ENCODE measurements at regions not wholly inside any gene's neighbourhood (a gene's known extent, or its start where the extent isn't known, plus 50 kb on each side); places are given as distances from the start of the nearest gene placed in this dataset.

GRCh38 chr2:150143087-150143536, 344.4 kb downstream of the RND3 start:
- peak overlapping the region; percentile 71 for H3K4me2 ChIP-seq (ENCODE audit: low read length)
- TF ChIP-seq EZH2 (IDR thresholded peaks at IDR 0.05; ENCODE audit: low read length, unreplicated experiment) (no peak), EZH2phosphoT487 (IDR thresholded peaks at IDR 0.05; ENCODE audit: borderline replicate concordance, low read length) (no peak), CTCF (conservative IDR thresholded peaks at IDR 0.05; ENCODE audit: low read depth, low read length) (no peak)
- peak overlapping the region; percentile 21; the same call in 1 of the 2 replicates for H3K4me3 ChIP-seq (ENCODE audit: low read length)
- H3K9ac ChIP-seq (ENCODE audit: low read length): peak overlapping the region; percentile 82
- intact Hi-C loops (cut with micrococcal nuclease): loop anchor here (2.0 kb wide), 1 partner anchor 154 kb away; no protein-coding TSS in a partner anchor
- DNase-seq (peak; percentile 94), ATAC-seq (peak; percentile 29)
- no TSS peak for BruUV-seq (replicated peaks)
- peaks cover 10% of the 10 kb centered on the region for H3F3A ChIP-seq (ENCODE audit: low read length, unreplicated experiment)
- POLR2A ChIA-PET (ENCODE audit: unreplicated experiment): interaction anchor here (0.9 kb wide), 1 partner anchor 241 kb away, joined by 4 read pairs; no protein-coding TSS in a partner anchor
- no peaks in the 10 kb centered on the region for H3K79me2 ChIP-seq (ENCODE audit: low read length)
- H3K27ac ChIP-seq (ENCODE audit: low read length): peak overlapping the region; percentile 98
- H4K20me1 ChIP-seq (ENCODE audit: low read length): no peaks in the 10 kb centered on the region
- H3K9me2 ChIP-seq (replicated peaks; ENCODE audit: low read length): no peaks in the 10 kb centered on the region
- no peaks in the 10 kb centered on the region for H3K27me3 ChIP-seq (ENCODE audit: low read length)
- H3K9me3 ChIP-seq (ENCODE audit: low read length): peaks cover 26% of the 10 kb centered on the region
- no peak overlapping the region for H2AFZ ChIP-seq (ENCODE audit: low read length)
- peaks cover 62% of the 10 kb centered on the region for H3K4me1 ChIP-seq (ENCODE audit: insufficient read depth, low read length)
- CTCF ChIA-PET: interaction anchor here (0.5 to 1.0 kb wide), 2 partner anchors 32 to 45 kb away, joined by 3 read pairs; no protein-coding TSS in a partner anchor
- H3K36me3 ChIP-seq (ENCODE audit: low read depth, low read length): peaks cover 21% of the 10 kb centered on the region

GRCh38 chr2:150142561-150142960, 344.9 kb downstream of the RND3 start:
- peak overlapping the region; percentile 98 for H3K27ac ChIP-seq (ENCODE audit: low read length)

More at GRCh38 chr2:150142561-150142960, 344.9 kb downstream of the RND3 start:
- H3K9ac ChIP-seq (ENCODE audit: low read length): peak overlapping the region; percentile 82
- H3K27me3 ChIP-seq (ENCODE audit: low read length): no peaks in the 10 kb centered on the region
- no peaks in the 10 kb centered on the region for H3K9me2 ChIP-seq (replicated peaks; ENCODE audit: low read length)
- H3K79me2 ChIP-seq (ENCODE audit: low read length): no peaks in the 10 kb centered on the region
- no peak for TF ChIP-seq EZH2phosphoT487 (IDR thresholded peaks at IDR 0.05; ENCODE audit: borderline replicate concordance, low read length)
- TF ChIP-seq CTCF (conservative IDR thresholded peaks at IDR 0.05; ENCODE audit: low read depth, low read length): no peak
- no peak for TF ChIP-seq EZH2 (IDR thresholded peaks at IDR 0.05; ENCODE audit: low read length, unreplicated experiment)
- H4K20me1 ChIP-seq (ENCODE audit: low read length): no peaks in the 10 kb centered on the region
- ATAC-seq (peak; percentile 60), DNase-seq (peak; percentile 96)
- peak overlapping the region; percentile 28; the same call in 1 of the 2 replicates for H3K4me3 ChIP-seq (ENCODE audit: low read length)
- intact Hi-C loops (cut with micrococcal nuclease): loop anchor here (1.0 to 2.0 kb wide), 2 partner anchors 24 to 154 kb away; no protein-coding TSS in a partner anchor
- H3F3A ChIP-seq (ENCODE audit: low read length, unreplicated experiment): peaks cover 10% of the 10 kb centered on the region
- H3K9me3 ChIP-seq (ENCODE audit: low read length): peaks cover 20% of the 10 kb centered on the region
- H3K36me3 ChIP-seq (ENCODE audit: low read depth, low read length): peaks cover 21% of the 10 kb centered on the region
- peaks cover 62% of the 10 kb centered on the region for H3K4me1 ChIP-seq (ENCODE audit: insufficient read depth, low read length)
- POLR2A ChIA-PET (ENCODE audit: unreplicated experiment): interaction anchor here (0.6 to 0.9 kb wide), 2 partner anchors 132 to 241 kb away, joined by 4 read pairs; no protein-coding TSS in a partner anchor
- no TSS peak for BruUV-seq (replicated peaks)
- no peak overlapping the region for H2AFZ ChIP-seq (ENCODE audit: low read length)
- H3K4me2 ChIP-seq (ENCODE audit: low read length): peak overlapping the region; percentile 71
- CTCF ChIA-PET: interaction anchor here (0.5 kb wide), 1 partner anchor 32 kb away, joined by 3 read pairs; no protein-coding TSS in a partner anchor

All from PC-3 (cell line).